ENCODE measurements at regions not wholly inside any gene's neighbourhood (a gene's known extent, or its start where the extent isn't known, plus 50 kb on each side); places are given as distances from the start of the nearest gene placed in this dataset.

- peak overlapping the region; percentile 55 for H3K4me3 Mint-ChIP-seq (ENCODE audit: unreplicated experiment)
- no peak overlapping the region for H3K27ac Mint-ChIP-seq (ENCODE audit: low read depth, unreplicated experiment)
These were observed 768.1 kb upstream of the TBX3 start for GRCh38 chr12:115451780-115452736.

GRCh38 chr12:115451151-115451779 is 767.3 kb upstream of the TBX3 start:
- no TSS peak for BruUV-seq (replicated peaks)
- Mint-ChIP-seq H3K4me1 (ENCODE audit: insufficient read depth, unreplicated experiment) (no peaks in the 10 kb centered on the region), H3K27ac (ENCODE audit: low read depth, unreplicated experiment) (no peak overlapping the region), H3K4me3 (ENCODE audit: unreplicated experiment) (peak overlapping the region; percentile 55), H3K36me3 (ENCODE audit: insufficient read depth, unreplicated experiment) (no peaks in the 10 kb centered on the region), H3K9me3 (ENCODE audit: unreplicated experiment) (no peaks in the 10 kb centered on the region), H3K27me3 (ENCODE audit: insufficient read depth, unreplicated experiment) (peaks cover 27% of the 10 kb centered on the region)
- no peak for TF ChIP-seq CTCF (IDR thresholded peaks at IDR 0.05; ENCODE audit: unreplicated experiment)
- ChIA-PET CTCF (interaction anchor here (0.7 kb wide), 2 partner anchors 591 to 1211 kb away, joined by 3 read pairs; no protein-coding TSS in a partner anchor), POLR2A (no interaction called here)
- intact Hi-C loops (cut with micrococcal nuclease) = no loop called here
- DNase-seq (ENCODE audit: unreplicated experiment) = no peak

More at GRCh38 chr12:115451780-115452736, 768.1 kb upstream of the TBX3 start:
- Mint-ChIP-seq H3K27me3 (ENCODE audit: insufficient read depth, unreplicated experiment) (peaks cover 27% of the 10 kb centered on the region), H3K36me3 (ENCODE audit: insufficient read depth, unreplicated experiment) (no peaks in the 10 kb centered on the region), H3K9me3 (ENCODE audit: unreplicated experiment) (no peaks in the 10 kb centered on the region), H3K4me1 (ENCODE audit: insufficient read depth, unreplicated experiment) (no peaks in the 10 kb centered on the region)
- CTCF ChIA-PET = no interaction called here
- BruUV-seq (replicated peaks) = no TSS peak
- POLR2A ChIA-PET = no interaction called here
- intact Hi-C loops (cut with micrococcal nuclease) = no loop called here
- DNase-seq (ENCODE audit: unreplicated experiment) = peak; percentile 12
- no peak for TF ChIP-seq CTCF (IDR thresholded peaks at IDR 0.05; ENCODE audit: unreplicated experiment)

GRCh38 chr12:115450710-115451109 is 766.7 kb upstream of the TBX3 start:
- no peaks in the 10 kb centered on the region for H3K4me1 Mint-ChIP-seq (ENCODE audit: insufficient read depth, unreplicated experiment)
- CTCF ChIA-PET = interaction anchor here (0.7 kb wide), 2 partner anchors 590 to 1212 kb away, joined by 3 read pairs; no protein-coding TSS in a partner anchor
- peak overlapping the region; percentile 13 for H3K4me3 Mint-ChIP-seq (ENCODE audit: unreplicated experiment)
- H3K36me3 Mint-ChIP-seq (ENCODE audit: insufficient read depth, unreplicated experiment) = no peaks in the 10 kb centered on the region
- TF ChIP-seq CTCF (IDR thresholded peaks at IDR 0.05; ENCODE audit: unreplicated experiment) = no peak
- no peaks in the 10 kb centered on the region for H3K9me3 Mint-ChIP-seq (ENCODE audit: unreplicated experiment)
- POLR2A ChIA-PET = no interaction called here
- no TSS peak for BruUV-seq (replicated peaks)
- DNase-seq (ENCODE audit: unreplicated experiment) = no peak
- intact Hi-C loops (cut with micrococcal nuclease) = no loop called here
- H3K27me3 Mint-ChIP-seq (ENCODE audit: insufficient read depth, unreplicated experiment) = peaks cover 27% of the 10 kb centered on the region
- no peak overlapping the region for H3K27ac Mint-ChIP-seq (ENCODE audit: low read depth, unreplicated experiment)

GRCh38 chr12:115450017-115450416 is 766.0 kb upstream of the TBX3 start:
- no peaks in the 10 kb centered on the region for H3K9me3 Mint-ChIP-seq (ENCODE audit: unreplicated experiment)
- intact Hi-C loops (cut with micrococcal nuclease) = no loop called here
- H3K4me3 Mint-ChIP-seq (ENCODE audit: unreplicated experiment) = peak overlapping the region; percentile 13
- H3K27ac Mint-ChIP-seq (ENCODE audit: low read depth, unreplicated experiment) = no peak overlapping the region
- H3K4me1 Mint-ChIP-seq (ENCODE audit: insufficient read depth, unreplicated experiment) = no peaks in the 10 kb centered on the region
- POLR2A ChIA-PET = no interaction called here
- no peak for TF ChIP-seq CTCF (IDR thresholded peaks at IDR 0.05; ENCODE audit: unreplicated experiment)
- no peak for DNase-seq (ENCODE audit: unreplicated experiment)
- peaks cover 27% of the 10 kb centered on the region for H3K27me3 Mint-ChIP-seq (ENCODE audit: insufficient read depth, unreplicated experiment)
- no TSS peak for BruUV-seq (replicated peaks)
- CTCF ChIA-PET = no interaction called here
- no peaks in the 10 kb centered on the region for H3K36me3 Mint-ChIP-seq (ENCODE audit: insufficient read depth, unreplicated experiment)
